Inferior parietal cortex (tissue), 1 donor: ENCODE measurements at regions not wholly inside any gene's neighbourhood (a gene's known extent, or its start where the extent isn't known, plus 50 kb on each side); places are given as distances from the start of the nearest gene placed in this dataset.
"Not testable (repeated sequence)": the region's sequence is repeated elsewhere in the genome, so short reads cannot be mapped to it uniquely, and the experiment has no call there.

Source experiments
- DNase-seq: peaks from one replicate; pipeline ENCODE4 v3.0.0-alpha.2; 2016; ENCODE audit errors: extremely low spot score

- no peak for DNase-seq
Measured at GRCh38 chr20:43364001-43364400, 93.7 kb upstream of the SRSF6 start.

- DNase-seq: no peak
Measured at GRCh38 chr20:43363506-43363905, 94.2 kb upstream of the SRSF6 start.

GRCh38 chr20:43361526-43361925, 96.2 kb upstream of the SRSF6 start:
- DNase-seq: no peak

GRCh38 chr20:43360016-43360415, 97.7 kb upstream of the SRSF6 start:
- no peak for DNase-seq

GRCh38 chr20:43358811-43359210, 98.9 kb upstream of the SRSF6 start:
- no peak for DNase-seq

- no peak for DNase-seq
Measured at GRCh38 chr20:43357352-43357751, 100.3 kb upstream of the SRSF6 start.

- no peak for DNase-seq
Measured at GRCh38 chr20:43355610-43356009, 102.1 kb upstream of the SRSF6 start.

GRCh38 chr20:43352996-43353395, 104.7 kb upstream of the SRSF6 start:
- no peak for DNase-seq

- not testable (repeated sequence) for DNase-seq
Measured at GRCh38 chr20:43350694-43351093, 107.0 kb upstream of the SRSF6 start.

- no peak for DNase-seq
Measured at GRCh38 chr20:43349841-43350240, 107.9 kb upstream of the SRSF6 start.

- not testable (repeated sequence) for DNase-seq
Measured at GRCh38 chr20:43347839-43348238, 109.9 kb upstream of the SRSF6 start.

GRCh38 chr20:43345676-43346075, 112.0 kb upstream of the SRSF6 start:
- no peak for DNase-seq

GRCh38 chr20:43341511-43341910, 116.2 kb upstream of the SRSF6 start:
- no peak for DNase-seq

- no peak for DNase-seq
Measured at GRCh38 chr20:43337036-43337435, 120.7 kb upstream of the SRSF6 start.

GRCh38 chr20:43334080-43334479, 123.6 kb upstream of the SRSF6 start:
- DNase-seq: no peak

- peak; percentile 19 for DNase-seq
Measured at GRCh38 chr20:43331906-43332305, 125.8 kb upstream of the SRSF6 start.

GRCh38 chr20:43328697-43329096, 129.0 kb upstream of the SRSF6 start:
- DNase-seq: no peak

- DNase-seq: not testable (repeated sequence)
Measured at GRCh38 chr20:43327234-43327633, 130.5 kb upstream of the SRSF6 start.

GRCh38 chr20:43325926-43326325, 131.8 kb upstream of the SRSF6 start:
- DNase-seq: no peak

- DNase-seq: no peak
Measured at GRCh38 chr20:43323592-43323991, 133.9 kb upstream of the PTPRT start.

- DNase-seq: no peak
Measured at GRCh38 chr20:43322851-43323250, 133.1 kb upstream of the PTPRT start.

GRCh38 chr20:43320536-43320935, 130.8 kb upstream of the PTPRT start:
- no peak for DNase-seq

- DNase-seq: no peak
Measured at GRCh38 chr20:43318755-43319297, 129.1 kb upstream of the PTPRT start.

GRCh38 chr20:43316271-43316670, 126.6 kb upstream of the PTPRT start:
- DNase-seq: no peak
